ENCODE measurements at regions not wholly inside any gene's neighbourhood (a gene's known extent, or its start where the extent isn't known, plus 50 kb on each side); places are given as distances from the start of the nearest gene placed in this dataset.

DNA sequence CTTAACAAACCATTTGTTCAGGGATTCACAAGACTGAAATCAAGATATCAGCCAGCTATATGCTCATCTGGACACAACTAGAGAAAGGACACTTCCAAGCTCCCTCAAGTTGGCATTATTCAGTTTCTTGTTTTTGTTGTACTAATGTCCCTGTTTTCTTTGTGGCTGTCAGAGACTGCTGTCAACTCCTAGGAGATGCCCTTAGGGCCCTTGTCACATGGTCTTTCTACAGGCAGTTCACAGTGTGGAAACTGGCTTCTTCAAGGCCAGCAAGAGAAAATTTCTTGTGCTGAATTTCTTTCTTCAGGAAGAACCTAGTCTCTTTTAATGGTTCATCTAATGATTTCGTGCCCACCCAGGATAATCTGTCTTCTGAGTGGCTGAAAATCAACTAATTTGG lies 677.2 kb upstream of the MAN1A1 start:
- DNase-seq = no peak

DNA sequence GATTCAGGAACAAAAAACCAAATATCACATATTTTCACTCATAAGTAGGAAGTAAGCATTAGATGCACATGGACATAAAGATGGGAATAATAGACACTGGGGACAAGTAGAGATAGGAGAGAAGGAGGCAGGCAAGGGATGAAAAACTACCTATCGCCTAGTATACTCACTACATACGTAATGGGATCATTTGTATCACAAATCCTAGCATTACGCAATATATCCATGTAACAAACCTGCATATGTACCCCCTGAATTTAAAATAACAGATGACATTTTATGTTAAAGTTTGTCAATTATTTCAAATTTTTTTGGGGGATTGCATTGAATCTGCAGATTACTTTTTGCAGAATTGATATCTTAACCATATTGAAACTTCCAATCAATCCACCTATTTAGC lies 660.5 kb upstream of the MAN1A1 start:
- DNase-seq = no peak

DNA sequence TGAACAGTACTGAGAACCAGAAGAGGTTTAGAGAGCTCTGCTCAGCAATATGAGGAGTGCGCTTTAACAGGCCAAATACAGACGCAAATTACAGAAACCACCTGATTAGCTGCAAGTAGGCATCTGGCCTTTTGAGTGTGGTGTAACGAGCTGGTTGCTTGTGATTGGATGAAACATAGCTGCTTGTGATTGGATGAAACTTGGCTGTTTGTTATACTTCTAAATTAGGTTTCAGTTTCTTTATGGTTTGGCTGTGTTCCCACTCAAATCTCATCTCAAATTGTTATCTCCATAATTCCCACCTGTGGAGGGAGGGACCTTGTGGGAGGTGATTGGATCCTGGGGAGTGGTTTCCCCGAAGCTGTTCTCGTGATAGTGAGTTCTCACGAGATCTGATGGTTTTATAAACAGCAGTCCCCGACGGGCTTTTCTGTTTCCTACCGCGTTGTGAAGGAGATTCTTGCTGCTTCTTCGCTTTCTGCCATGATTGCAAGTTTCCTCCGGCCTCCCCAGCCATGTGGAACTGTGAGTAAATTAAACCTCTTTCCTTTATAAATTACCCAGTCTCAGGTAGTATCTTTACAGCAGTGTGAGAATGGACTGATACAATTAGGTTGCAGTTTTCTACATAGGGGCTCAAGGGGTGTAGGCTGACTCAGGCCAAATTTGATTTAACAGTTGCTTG lies 655.9 kb upstream of the MAN1A1 start:
- DNase-seq = no peak

DNA sequence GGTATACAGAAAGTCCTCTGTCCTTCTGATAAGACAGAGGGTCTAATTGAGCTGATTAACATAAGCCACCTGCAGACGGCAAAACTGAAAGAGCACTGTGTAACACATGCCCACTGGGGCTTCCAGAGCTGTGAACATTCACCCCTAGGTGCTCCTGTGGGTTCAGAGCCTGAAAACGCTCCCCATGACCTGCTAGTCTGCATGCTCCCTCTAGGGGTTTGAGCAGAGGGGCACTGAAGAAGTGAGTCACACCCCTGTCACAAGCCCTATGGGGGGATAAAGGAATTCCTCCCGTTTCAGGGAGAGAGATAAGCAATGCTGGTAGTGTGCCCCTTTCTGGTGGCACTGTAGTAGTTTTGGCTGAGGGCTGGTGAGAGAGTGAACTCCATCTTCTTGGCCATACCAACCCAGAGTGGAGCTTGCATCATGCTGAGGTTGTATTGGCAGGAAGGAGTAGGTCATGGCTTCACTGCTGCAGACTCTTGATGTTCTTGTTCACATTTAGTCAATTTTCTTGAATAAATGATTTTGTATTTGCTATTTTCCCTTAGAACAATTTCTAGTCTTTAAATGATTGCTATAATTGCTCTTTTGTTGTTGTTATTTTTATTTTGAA lies 637.5 kb upstream of the MAN1A1 start:
- no peak for DNase-seq

DNA sequence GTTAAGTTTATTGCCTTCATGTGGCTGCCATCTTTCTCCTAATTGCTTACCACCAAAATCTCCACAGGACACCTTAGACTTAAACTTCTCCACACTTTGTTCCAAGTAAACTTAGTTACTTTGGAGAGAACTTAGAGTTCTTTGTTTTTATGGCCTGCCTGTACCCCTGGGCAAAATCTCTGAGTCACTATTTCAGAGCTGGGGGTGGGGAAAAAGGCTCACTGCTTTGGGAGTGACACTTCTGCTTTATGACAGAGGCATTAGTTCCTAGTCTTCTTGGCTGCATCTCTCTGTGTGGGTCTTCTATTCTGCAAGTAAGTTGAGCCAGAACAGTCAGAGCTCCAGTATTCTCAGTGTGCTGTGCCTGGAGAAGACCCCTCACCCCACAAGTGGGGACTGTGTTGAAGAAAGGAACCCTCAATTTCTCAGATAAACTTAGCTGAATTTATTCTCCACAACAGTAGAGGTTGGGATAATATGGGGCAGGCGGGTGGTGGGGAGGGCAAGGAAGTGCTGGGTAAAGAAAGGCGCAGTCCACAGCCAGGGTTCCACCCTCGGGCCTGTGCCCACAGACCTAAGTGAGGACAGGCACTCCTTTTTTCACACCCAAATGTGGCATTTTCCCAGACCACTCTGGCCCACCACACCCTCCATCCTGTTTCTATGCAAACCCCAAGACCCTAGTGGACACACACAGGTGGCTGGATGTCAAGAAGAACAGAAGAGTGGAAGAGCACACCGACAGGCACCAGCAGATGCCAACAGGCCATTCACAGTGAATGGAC lies 636.6 kb upstream of the MAN1A1 start:
- no peak for DNase-seq

DNA sequence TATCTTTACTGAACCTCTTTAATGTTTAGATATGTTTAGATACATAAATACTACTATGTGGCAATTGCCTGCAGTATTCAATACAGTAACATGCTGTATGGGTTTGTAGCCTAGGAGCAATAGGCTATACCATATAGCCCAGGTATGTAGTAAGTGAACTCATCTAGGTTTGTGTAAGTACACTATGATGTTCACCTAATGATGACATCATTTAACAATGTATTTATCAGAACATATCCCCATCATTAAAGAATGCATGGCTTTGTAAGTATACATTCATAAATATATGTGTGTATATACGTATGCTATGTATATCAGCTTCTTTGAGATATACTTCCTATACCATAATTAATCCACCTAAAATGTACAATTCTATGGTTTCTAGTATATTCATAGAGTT lies 631.2 kb upstream of the MAN1A1 start:
- DNase-seq = no peak

DNA sequence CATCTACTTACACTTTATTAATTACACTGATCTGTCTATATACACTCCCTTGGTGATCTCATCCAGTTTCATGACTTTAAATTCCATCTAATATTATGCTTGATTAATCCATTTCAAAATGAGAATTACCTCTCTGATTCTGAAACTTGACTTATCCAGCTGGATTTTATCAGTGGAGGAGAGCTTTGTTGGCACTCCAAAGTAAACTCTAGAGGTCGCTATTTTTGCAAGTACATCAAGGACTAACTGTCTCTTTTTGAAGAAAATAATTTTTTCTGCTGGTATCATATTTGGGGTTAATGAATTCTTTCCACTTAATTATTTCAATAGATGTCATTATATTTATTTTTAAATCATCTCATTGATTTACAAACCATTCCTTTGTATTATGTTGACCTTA lies 630.3 kb upstream of the MAN1A1 start:
- no peak for DNase-seq

DNA sequence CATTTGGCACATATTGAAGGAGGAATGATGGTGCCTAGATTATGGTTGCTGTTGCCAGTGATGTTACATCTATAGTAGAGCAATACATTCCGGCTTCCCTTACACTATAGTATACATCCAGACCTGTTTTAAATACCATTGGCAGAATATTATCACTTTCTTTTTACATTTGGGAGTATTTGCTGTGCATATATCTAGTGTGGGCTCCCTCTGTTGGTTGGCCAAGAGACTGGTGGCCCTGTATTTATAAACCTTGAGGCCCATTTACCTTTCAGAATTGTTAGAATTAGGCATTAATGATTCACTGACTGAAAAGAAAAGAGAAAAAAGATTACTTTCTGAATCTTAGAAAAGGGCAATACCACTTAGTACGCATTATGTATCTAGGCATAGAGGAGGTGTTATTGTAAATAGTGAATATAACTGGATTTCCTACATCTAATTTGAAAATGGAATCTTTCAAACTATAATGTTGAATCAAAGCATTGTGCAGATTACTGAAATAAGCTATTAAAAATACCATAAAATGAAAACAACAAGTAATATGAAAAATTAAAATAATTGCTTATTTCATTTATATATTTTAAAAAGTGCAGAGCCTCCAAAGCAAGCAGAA lies 628.8 kb upstream of the MAN1A1 start:
- no peak for DNase-seq

DNA sequence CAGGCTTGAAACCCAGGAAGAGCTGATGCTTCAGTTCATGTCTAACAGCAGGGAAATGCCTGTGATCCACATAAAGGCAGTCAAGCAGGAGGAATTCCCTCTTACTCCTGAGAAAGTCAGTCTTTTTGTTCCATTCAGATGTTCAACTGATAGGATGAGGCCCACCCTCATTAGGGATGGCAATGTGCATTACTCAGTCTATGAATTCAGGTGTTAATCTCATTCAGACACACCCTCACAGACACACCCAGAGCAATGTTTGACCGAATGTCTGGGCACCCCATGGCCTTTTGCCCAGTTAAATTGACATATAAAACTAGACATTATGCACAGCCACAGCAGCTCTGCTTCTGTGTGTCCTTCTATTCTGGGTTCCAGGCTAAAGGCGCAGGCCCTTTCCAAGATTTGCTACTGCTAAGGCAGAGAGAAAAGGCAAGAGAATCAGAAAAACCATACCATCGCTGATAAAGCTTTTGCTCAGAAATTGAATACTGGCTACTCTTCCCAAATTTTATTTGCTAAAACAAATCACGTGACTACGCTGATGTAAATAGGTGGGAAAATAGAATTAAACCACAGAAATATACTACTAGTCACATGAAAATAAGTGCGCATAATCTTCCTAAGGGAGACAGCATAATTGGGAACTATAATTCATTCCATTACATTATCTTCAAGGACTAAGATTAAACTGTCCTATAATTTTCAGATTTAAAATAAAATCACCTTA lies 625.0 kb upstream of the MAN1A1 start:
- DNase-seq = no peak

DNA sequence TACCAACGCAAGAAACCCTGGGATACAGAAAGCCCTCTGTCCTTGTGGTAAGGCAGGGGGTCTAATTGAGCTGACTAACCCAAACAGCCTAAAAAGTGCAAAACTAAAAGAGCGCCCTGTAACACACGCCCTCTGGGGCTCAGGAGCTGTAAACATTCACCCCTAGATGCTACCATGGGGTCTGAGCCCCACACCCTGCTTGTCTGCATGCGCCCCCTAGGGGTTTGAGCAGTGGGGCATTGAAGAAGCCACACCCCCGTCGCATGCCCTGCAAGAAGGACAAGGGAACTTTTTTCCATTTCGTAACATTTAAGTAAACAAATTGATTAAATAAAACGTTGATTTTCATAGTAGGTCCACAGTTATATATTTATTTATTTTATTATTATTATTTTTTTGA lies 616.9 kb upstream of the MAN1A1 start:
- no peak for DNase-seq

DNA sequence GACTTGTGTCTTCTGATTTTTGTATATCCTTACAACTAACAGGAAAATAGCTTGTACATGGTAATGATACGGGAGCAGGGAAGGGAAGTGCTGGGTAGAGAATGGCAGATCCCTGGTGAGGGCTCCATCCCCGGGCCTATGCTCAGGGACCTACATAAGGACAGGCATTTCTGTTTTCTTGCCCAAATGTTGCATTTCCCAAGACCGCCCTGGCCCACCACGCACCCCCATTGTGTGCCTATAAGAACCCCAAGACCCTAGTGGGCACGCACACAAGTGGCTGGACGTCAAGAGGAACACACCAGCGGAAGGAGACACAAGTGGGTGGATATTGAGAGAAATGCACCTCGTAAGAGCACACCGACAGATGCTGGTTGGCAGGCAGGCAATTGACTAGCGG lies 616.3 kb upstream of the MAN1A1 start:
- no peak for DNase-seq

DNA sequence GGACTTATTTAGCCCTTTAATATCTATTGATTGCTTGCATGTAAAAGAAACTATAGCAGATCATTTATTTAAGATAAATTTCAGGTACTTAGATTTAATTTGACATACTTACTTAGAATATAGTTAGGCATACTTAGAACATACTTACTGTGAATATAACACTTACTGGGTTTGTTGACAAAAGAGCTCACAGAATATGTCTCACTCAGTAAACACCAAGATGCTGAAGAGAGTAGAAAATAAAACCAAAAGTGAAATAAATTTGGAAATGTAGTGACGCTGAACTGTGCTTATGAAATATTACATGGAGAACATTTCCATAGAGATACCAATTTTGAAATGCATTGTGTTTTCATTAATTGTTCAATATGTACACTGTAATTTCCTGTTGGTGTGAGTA lies 615.4 kb upstream of the MAN1A1 start:
- no peak for DNase-seq

DNA sequence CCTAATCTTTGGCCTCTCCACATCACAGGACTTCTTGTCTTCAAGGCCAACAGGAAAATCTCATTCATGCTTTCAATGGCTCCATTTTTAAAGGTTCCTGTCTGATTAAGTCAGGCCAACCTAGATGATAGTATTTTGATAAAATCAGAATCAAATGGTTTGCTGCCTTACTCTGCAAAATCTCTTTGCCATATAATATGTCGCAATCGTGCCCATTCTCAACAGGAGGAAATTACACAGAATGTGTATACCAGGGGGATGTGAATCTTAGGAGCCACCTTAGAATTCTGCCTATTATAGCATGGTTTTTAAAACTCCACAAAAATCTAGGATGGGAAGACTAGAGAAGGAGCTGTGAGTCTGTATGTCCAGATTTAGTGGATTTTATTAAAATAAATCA lies 612.9 kb upstream of the MAN1A1 start:
- DNase-seq = no peak

DNA sequence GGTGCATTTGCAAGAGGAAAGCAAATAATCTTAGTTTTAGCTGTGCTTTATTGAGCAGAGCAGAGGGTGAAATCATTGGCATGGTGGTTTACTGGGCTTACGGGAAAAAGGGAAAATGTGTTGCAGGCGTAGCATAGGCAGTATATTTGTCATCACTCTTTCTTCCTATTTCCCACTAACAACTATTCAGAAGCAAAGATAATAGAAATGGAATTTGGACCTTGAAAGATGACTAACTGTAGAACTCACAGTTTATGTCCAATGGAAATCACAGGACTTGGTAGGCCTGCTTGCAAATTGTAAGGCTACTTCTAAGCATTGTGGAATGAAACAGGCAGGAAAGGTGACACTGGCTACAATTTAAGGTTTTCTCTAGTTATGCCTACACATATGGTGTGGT lies 611.9 kb upstream of the MAN1A1 start:
- DNase-seq = no peak

DNA sequence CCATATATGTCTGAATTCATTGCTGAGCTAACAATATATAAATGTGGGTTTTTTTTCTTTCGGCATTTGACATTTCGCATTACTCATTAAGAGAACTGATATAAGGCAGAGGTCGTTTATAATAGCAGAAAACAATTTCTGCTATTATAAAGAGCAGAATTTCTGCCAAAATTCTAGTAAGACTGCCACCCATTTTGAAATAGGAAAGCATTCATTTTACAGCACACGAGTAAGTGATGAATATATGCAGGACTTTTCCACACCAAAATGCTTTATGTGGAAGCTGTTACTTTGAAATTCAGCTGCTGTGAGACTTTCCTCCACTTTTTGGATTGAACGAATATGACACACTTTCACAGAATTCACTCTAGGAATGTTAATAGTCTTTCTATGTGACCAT lies 610.9 kb upstream of the MAN1A1 start:
- no peak for DNase-seq

DNA sequence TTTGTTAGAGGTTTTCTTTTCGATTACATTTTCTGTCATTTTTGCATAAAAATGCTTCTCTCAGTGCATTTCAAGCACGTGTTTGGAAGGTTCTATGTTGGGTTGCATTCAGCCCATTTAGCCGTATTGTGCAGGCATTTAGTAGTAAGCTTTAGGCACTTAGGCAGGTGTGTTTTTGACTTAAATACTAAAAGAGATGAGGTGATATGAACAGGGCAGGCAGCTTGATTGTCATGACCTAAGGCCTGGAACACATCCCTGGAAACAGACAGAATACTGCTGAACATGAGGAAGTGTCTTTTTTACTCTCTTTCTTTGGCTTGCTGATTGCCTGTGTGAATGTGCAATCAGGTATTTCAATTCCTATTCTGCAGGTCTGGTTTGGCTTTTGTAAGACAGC lies 610.5 kb upstream of the MAN1A1 start:
- DNase-seq = no peak

DNA sequence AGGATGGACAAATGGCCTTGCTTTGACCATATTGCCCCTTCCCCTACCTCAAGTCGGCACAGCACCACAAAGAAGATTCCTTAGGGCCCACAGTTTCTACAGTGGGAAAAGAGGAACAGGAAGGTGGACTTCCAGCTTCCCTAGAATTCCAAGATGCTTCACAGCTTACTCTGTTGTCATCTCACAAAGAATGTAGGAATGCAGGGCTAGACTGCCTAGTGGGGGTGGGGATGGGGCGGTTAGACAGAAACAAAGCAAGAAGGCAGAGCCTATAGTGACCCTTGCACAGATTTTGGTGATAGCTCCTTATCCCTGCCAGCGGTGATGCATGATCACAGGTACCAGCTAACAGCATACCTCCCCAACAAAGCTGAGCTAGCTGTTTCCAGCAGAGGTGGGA lies 607.6 kb upstream of the MAN1A1 start:
- no peak for DNase-seq

DNA sequence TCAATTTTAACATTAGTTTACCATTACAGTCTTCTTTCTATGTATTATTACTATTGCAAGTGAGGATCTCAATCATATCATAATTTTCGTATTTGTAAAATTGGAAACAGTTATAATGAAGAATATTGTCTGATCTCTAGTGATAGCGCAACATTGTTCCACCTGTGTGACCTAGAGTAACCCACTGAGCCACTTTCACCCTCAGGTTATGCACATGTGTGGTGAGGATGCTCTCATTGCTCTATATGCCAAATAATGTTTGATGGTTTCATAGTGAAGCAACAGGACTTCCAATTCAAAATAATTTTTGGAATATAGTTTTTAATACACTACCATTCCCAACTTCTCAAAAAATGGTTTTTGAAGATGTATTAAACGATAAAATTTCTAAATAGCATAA lies 603.1 kb upstream of the MAN1A1 start:
- no peak for DNase-seq

DNA sequence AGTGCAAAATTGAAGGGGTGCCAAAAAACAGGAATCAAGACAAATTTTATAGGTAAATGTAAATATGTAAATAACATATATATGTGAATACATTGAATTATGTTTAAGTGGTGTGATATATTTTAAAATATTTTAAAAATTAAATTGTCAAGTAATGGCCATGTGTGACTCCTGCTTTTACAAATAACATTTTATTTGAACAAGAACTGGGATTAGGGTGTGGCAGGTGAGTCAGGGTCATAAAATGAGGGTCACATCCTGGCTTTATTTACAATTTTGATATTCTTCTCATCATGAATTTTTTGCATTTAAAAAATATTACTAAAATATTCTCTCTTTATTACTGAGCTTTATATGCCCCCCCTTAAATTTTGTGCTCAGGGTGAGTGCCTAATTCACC lies 601.1 kb upstream of the MAN1A1 start:
- DNase-seq = no peak

DNA sequence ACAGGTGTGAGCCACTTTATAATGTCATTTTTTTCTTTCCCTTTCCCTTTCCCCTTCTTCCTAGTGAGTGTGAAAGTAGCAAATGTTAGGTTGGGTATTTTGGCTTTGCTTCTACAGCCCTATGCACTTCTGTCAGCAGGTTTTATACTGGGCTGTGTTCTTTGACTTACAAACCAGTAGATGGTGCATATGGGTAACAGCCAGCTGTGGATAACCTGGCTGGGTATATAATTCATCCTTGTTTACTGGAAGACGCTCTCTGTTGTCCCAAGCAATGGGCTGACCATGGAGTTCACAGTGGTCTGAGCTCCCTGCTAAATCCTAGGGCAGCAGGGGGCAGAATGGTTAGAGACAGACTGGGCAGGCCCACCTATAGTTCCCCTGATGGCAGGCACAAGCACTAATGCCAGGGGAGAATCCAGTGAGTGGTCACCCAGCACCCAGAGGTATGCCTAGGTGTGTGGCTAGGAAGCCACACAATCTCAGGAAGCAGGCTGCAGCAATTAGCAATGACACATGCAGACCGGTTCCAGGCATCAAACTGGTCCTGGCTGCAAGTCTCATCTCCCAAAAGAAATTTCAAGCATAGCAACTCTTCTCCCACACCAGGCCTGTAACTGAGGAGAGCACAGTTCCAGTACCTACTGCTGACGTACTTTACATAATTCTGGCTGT lies 592.7 kb upstream of the MAN1A1 start:
- no peak for DNase-seq

DNA sequence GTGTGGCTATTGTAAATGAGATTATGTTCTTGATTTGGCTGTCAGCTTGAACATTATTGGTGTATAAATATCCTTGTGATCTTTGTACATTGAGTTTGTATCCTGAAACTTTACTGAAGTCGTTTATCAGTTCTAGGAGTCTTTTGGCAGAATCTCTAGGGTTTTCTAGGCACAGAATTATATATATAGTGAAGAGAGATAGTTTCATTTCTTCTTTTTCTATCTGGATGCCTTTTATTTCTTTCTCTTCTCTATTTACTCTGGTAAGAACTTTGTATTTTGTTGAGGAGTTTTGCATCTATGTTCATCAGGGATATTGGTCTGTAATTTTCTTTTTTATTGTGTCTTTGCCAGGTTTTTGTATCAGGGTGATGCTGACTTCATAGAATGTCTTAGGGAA lies 589.2 kb upstream of the MAN1A1 start:
- DNase-seq = no peak

DNA sequence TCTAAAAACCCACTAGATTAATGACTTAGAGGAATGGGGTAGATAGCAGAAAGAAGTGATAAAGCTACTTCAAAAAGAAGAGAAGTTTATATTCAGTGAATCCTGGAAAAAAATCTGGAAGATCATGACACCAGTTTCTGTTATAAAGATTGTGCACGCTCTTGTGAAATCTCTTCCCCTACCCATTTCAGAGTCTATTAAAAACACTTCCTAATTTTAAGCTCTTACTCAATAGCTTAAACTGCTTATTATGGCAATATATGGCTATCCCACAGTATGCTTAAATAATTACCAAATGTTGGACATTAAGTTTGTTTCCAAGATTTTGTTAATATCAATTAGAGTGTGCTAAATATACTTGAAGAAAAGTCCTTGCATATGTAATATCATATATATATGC lies 585.3 kb upstream of the MAN1A1 start:
- no peak for DNase-seq

DNA sequence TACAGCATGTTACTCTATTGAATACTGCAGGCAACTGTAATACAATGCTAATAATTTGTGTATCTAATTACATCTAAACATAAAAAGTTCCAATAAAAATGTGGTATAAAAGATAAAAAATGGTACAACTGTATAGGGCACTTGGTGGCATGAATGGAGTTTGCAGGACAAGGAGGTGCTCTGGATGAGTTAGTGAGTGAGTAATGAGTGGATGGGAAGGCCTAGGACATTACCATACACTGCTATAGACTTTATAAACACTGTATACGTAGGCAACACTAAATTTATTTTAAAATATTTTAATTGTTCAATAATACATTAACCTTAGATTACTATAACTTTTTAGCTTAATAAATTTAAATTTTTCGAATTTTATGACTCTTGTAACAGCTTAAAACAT lies 579.6 kb upstream of the MAN1A1 start:
- no peak for DNase-seq

Data from NCI-H226 (cell line).